ENCODE measurements at regions not wholly inside any gene's neighbourhood (a gene's known extent, or its start where the extent isn't known, plus 50 kb on each side); places are given as distances from the start of the nearest gene placed in this dataset.

DNA sequence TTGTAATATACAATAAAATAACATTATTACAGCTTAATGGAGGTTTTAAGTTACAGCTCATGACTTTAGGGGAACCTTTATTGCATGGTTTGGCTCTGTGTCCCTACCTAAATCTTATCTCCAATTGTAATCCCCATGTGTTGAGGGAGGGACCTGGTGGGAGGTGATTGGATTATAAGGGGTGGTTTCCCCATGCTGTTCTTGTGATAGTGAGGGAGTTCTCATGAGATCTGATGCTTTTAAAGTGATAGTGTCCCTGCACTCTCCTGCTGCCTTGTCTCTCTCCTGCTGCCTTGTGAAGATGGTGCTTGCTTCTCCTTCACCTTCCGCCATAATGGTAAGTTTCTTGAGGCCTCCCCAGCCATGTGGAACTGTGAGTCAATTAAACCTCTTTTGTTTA is 132.1 kb upstream of the SYT1 start:
- intact Hi-C loops (cut with DNase I; ENCODE audit: low total_unique reads): no loop called here

DNA sequence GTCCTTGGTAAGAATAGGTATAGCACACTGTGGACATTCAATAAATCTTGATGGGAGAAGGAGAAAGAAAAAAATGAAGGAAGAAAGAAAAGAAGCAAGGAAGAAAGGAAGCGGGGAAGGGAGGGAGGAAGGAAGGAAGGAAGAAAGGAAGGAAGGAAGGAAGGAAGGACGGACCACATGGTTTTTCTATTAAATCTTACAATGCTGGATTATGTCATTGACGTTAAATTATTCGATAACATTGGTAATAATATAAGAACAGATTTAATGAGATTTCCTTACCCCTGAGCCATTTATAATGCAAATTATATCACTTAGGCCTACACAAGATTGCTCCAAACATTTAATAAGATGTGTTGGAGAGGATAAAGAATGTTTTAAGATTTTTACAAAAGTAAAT is 124.9 kb upstream of the SYT1 start:
- TF ChIP-seq, protein P1, sequence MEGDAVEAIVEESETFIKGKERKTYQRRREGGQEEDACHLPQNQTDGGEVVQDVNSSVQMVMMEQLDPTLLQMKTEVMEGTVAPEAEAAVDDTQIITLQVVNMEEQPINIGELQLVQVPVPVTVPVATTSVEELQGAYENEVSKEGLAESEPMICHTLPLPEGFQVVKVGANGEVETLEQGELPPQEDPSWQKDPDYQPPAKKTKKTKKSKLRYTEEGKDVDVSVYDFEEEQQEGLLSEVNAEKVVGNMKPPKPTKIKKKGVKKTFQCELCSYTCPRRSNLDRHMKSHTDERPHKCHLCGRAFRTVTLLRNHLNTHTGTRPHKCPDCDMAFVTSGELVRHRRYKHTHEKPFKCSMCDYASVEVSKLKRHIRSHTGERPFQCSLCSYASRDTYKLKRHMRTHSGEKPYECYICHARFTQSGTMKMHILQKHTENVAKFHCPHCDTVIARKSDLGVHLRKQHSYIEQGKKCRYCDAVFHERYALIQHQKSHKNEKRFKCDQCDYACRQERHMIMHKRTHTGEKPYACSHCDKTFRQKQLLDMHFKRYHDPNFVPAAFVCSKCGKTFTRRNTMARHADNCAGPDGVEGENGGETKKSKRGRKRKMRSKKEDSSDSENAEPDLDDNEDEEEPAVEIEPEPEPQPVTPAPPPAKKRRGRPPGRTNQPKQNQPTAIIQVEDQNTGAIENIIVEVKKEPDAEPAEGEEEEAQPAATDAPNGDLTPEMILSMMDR (IDR thresholded peaks at IDR 0.05): no peak
- TF ChIP-seq POLR2A (IDR thresholded peaks at IDR 0.05): no peak
- Histone ChIP-seq H3K4me3 (no peak overlapping the region), H3K27me3 (no peaks in the 10 kb centered on the region), H3K27ac (no peak overlapping the region), H3K36me3 (no peaks in the 10 kb centered on the region), H3K9me3 (no peaks in the 10 kb centered on the region), H3K4me1 (no peaks in the 10 kb centered on the region)
- intact Hi-C loops (cut with DNase I; ENCODE audit: low total_unique reads): no loop called here
- DNase-seq: no peak

More for the DNA sequence above, 132.1 kb upstream of the SYT1 start:
- no peaks in the 10 kb centered on the region for H3K36me3 ChIP-seq
- no peaks in the 10 kb centered on the region for H3K27me3 ChIP-seq
- TF ChIP-seq, protein P1 (IDR thresholded peaks at IDR 0.05): no peak
- no peak for TF ChIP-seq POLR2A (IDR thresholded peaks at IDR 0.05)
- no peaks in the 10 kb centered on the region for H3K4me1 ChIP-seq
- DNase-seq: no peak
- H3K9me3 ChIP-seq: no peaks in the 10 kb centered on the region
- H3K27ac ChIP-seq: no peak overlapping the region
- H3K4me3 ChIP-seq: no peak overlapping the region

DNA sequence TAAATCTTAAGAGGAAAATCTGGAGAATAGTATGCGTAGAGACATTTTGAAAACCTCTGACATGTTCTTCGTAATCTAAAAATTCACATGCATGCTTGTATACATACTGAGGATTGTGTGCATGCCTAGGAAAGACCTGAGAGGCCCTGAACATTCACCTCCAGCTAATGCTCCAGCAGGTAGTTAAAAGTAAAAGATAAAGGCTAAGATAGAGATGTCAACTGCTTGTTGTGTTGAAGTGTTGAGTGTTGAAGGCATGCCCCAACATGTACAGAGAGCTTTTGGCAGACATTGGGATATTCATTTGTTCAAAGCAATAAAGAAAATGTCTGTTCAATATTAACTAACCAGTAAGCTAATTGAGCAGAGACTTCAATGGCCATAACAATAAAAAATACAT is 118.6 kb upstream of the SYT1 start:
- H3K9me3 ChIP-seq: no peaks in the 10 kb centered on the region
- no peaks in the 10 kb centered on the region for H3K27me3 ChIP-seq
- no peak overlapping the region for H3K27ac ChIP-seq
- H3K4me3 ChIP-seq: no peak overlapping the region
- no peak for TF ChIP-seq POLR2A (IDR thresholded peaks at IDR 0.05)
- TF ChIP-seq, protein P1 (IDR thresholded peaks at IDR 0.05): no peak
- H3K36me3 ChIP-seq: no peaks in the 10 kb centered on the region
- DNase-seq: no peak
- intact Hi-C loops (cut with DNase I; ENCODE audit: low total_unique reads): no loop called here
- H3K4me1 ChIP-seq: no peaks in the 10 kb centered on the region

DNA sequence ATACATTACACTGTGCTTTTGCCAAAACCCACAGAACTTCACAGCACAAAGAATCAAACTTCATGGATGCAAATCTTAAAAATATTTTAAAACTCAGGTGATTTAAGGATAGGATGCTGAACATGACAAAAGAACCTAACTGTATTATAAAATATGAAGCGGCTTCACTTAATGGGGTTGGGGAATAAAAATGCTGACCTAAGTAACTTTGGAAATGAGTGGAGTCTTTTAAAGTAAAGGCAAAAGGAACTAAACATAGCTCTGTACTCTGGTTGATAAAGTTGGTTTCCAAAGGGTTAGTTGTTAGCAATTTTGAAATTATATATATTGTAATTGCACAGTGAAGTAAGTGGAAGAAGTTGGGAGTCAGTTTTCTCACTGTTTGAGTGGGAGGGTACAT is 111.5 kb upstream of the SYT1 start:
- TF ChIP-seq POLR2A (IDR thresholded peaks at IDR 0.05): no peak
- TF ChIP-seq, protein P1 (IDR thresholded peaks at IDR 0.05): no peak
- H3K4me3 ChIP-seq: no peak overlapping the region
- no peak overlapping the region for H3K27ac ChIP-seq
- no peaks in the 10 kb centered on the region for H3K36me3 ChIP-seq
- no peak for DNase-seq
- H3K27me3 ChIP-seq: no peaks in the 10 kb centered on the region
- no peaks in the 10 kb centered on the region for H3K4me1 ChIP-seq
- H3K9me3 ChIP-seq: no peaks in the 10 kb centered on the region
- intact Hi-C loops (cut with DNase I; ENCODE audit: low total_unique reads): no loop called here

DNA sequence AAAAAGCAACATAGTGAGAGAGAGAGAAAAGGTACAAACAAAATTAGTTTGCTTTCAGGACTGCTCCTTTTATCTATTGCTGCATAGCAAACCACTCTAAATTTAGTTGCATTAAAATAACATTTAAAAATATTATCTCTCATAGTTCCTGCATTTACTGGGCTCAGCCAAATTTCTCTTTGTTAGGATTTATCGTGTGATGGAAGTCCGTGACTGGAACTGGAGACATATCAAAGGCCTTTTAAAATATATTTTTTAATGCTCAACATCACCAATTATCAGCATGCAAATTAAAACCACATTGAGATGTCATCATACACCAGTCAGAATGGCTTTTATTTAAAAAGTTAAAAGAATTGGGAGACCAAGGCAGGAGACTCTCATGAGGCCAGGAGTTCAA is 107.6 kb upstream of the SYT1 start:
- no peak for DNase-seq
- no peaks in the 10 kb centered on the region for H3K4me1 ChIP-seq
- H3K27ac ChIP-seq: no peak overlapping the region
- H3K36me3 ChIP-seq: no peaks in the 10 kb centered on the region
- intact Hi-C loops (cut with DNase I; ENCODE audit: low total_unique reads): no loop called here
- no peak for TF ChIP-seq POLR2A (IDR thresholded peaks at IDR 0.05)
- TF ChIP-seq, protein P1 (IDR thresholded peaks at IDR 0.05): no peak
- no peak overlapping the region for H3K4me3 ChIP-seq
- H3K27me3 ChIP-seq: no peaks in the 10 kb centered on the region
- no peaks in the 10 kb centered on the region for H3K9me3 ChIP-seq
